ENCODE measurements at regions not wholly inside any gene's neighbourhood (a gene's known extent, or its start where the extent isn't known, plus 50 kb on each side); places are given as distances from the start of the nearest gene placed in this dataset.
"Not testable (repeated sequence)": the region's sequence is repeated elsewhere in the genome, so short reads cannot be mapped to it uniquely, and the experiment has no call there.

- DNase-seq (ENCODE audit: low read depth in 2 of 3, low spot score in 1 of 3) = no peak
These were observed 229.6 kb upstream of the EGLN3 start for GRCh38 chr14:34180434-34180833.

- no peak for DNase-seq (ENCODE audit: low read depth in 2 of 3, low spot score in 1 of 3)
These were observed 228.9 kb upstream of the EGLN3 start for GRCh38 chr14:34179727-34180126.

- no peak for DNase-seq (ENCODE audit: low read depth in 2 of 3, low spot score in 1 of 3)
These were observed 226.6 kb upstream of the EGLN3 start for GRCh38 chr14:34177466-34177865.

- DNase-seq (ENCODE audit: low read depth in 2 of 3, low spot score in 1 of 3) = no peak
These were observed 224.7 kb upstream of the EGLN3 start for GRCh38 chr14:34175574-34175973.

- no peak for DNase-seq (ENCODE audit: low read depth in 2 of 3, low spot score in 1 of 3)
These were observed 224.1 kb upstream of the EGLN3 start for GRCh38 chr14:34174973-34175372.

- DNase-seq (ENCODE audit: low read depth in 2 of 3, low spot score in 1 of 3) = no peak
These were observed 223.0 kb upstream of the EGLN3 start for GRCh38 chr14:34173916-34174315.

- no peak for DNase-seq (ENCODE audit: low read depth in 2 of 3, low spot score in 1 of 3)
These were observed 221.9 kb upstream of the EGLN3 start for GRCh38 chr14:34172550-34173368.

- no peak for DNase-seq (ENCODE audit: low read depth in 2 of 3, low spot score in 1 of 3)
These were observed 221.2 kb upstream of the EGLN3 start for GRCh38 chr14:34172173-34172451.

GRCh38 chr14:34171431-34172172 is 220.7 kb upstream of the EGLN3 start:
- DNase-seq (ENCODE audit: low read depth in 2 of 3, low spot score in 1 of 3) = no peak

GRCh38 chr14:34170882-34171281 is 220.0 kb upstream of the EGLN3 start:
- no peak for DNase-seq (ENCODE audit: low read depth in 2 of 3, low spot score in 1 of 3)

GRCh38 chr14:34169561-34169960 is 218.7 kb upstream of the EGLN3 start:
- DNase-seq (ENCODE audit: low read depth in 2 of 3, low spot score in 1 of 3) = no peak

- DNase-seq (ENCODE audit: low read depth in 2 of 3, low spot score in 1 of 3) = no peak
These were observed 217.8 kb upstream of the EGLN3 start for GRCh38 chr14:34168656-34169055.

- DNase-seq (ENCODE audit: low read depth in 2 of 3, low spot score in 1 of 3) = no peak
These were observed 215.0 kb upstream of the EGLN3 start for GRCh38 chr14:34165847-34166350.

GRCh38 chr14:34164162-34164864 is 213.4 kb upstream of the EGLN3 start:
- DNase-seq (ENCODE audit: low read depth in 2 of 3, low spot score in 1 of 3) = no peak

GRCh38 chr14:34161351-34162082 is 210.6 kb upstream of the EGLN3 start:
- DNase-seq (ENCODE audit: low read depth in 2 of 3, low spot score in 1 of 3) = no peak

GRCh38 chr14:34160619-34161018 is 209.7 kb upstream of the EGLN3 start:
- DNase-seq (ENCODE audit: low read depth in 2 of 3, low spot score in 1 of 3) = no peak

GRCh38 chr14:34157651-34158050 is 206.8 kb upstream of the EGLN3 start:
- no peak for DNase-seq (ENCODE audit: low read depth in 2 of 3, low spot score in 1 of 3)

GRCh38 chr14:34147461-34147860 is 196.6 kb upstream of the EGLN3 start:
- no peak for DNase-seq (ENCODE audit: low read depth in 2 of 3, low spot score in 1 of 3)

GRCh38 chr14:34140127-34140526 is 189.3 kb upstream of the EGLN3 start:
- not testable (repeated sequence) for DNase-seq (ENCODE audit: low read depth in 2 of 3, low spot score in 1 of 3)

GRCh38 chr14:34139160-34140121 is 188.6 kb upstream of the EGLN3 start:
- DNase-seq (ENCODE audit: low read depth in 2 of 3, low spot score in 1 of 3) = not testable (repeated sequence)

Data from stimulated activated CD4-positive, alpha-beta T cell treated with anti-CD3 and anti-CD28 coated beads, Interleukin-12 subunit alpha, Interleukin-12 subunit beta, amount 100 ng/mL, for 48 hours (primary cell).